ENCODE measurements at regions not wholly inside any gene's neighbourhood (a gene's known extent, or its start where the extent isn't known, plus 50 kb on each side); places are given as distances from the start of the nearest gene placed in this dataset.
A peak's percentile ranks its signal among the peaks of the same experiment; 100 is the strongest.

- WGBS, 2 donors, result 97 to 100% methylated on average over 1 of the region's 1 CpG
- Histone ChIP-seq H3K27me3 (no peaks in the 10 kb centered on the region), H3K4me3 (no peak overlapping the region), H3K36me3 (no peaks in the 10 kb centered on the region), H3K4me1 (peaks cover 0 to 23% (median 0%) of the 10 kb centered on the region in 4 donors), H3K9me3 (no peaks in the 10 kb centered on the region), H3K27ac (peak overlapping the region in 1 of 4 donors; percentile 21)
- no peak for TF ChIP-seq EP300 (IDR thresholded peaks at IDR 0.05)
- TF ChIP-seq CTCF (IDR thresholded peaks at IDR 0.05), result no peak
- no peak for TF ChIP-seq POLR2A (IDR thresholded peaks at IDR 0.05)
- no peak for DNase-seq (ENCODE audit: low spot score in 2 of 2)
These were observed 88.2 kb upstream of the ANKRD1 start for GRCh38 chr10:91009121-91009520.

DNA sequence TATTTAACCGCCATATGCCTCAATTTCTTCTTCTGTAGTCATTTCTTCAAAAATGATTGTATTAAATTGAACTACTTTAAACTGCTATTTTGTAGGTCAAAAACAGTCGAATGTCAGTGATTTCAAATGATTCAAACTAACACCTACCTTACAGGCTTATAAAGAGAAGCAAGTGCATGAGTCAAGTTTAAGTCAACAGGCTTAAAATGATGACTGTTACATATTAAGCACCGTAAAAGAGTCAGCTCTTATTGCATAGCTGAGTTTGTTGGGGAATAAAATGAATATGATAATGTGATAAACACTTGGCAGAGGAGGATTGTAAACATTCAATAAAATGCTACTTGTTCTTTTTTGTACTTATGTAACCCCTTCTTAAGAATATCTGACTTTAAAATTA lies 90.1 kb upstream of the ANKRD1 start:
- no peak overlapping the region for H3K4me3 ChIP-seq
- 66 to 67% methylated on average over 3 of the region's 3 CpGs for WGBS, 2 donors
- H3K4me1 ChIP-seq, result peaks cover 0 to 23% (median 0%) of the 10 kb centered on the region in 4 donors
- no peaks in the 10 kb centered on the region for H3K9me3 ChIP-seq
- no peak for DNase-seq (ENCODE audit: low spot score in 2 of 2)
- no peaks in the 10 kb centered on the region for H3K27me3 ChIP-seq
- no peak overlapping the region for H3K27ac ChIP-seq
- TF ChIP-seq EP300 (IDR thresholded peaks at IDR 0.05) (no peak), POLR2A (IDR thresholded peaks at IDR 0.05) (no peak), CTCF (IDR thresholded peaks at IDR 0.05) (no peak)
- H3K36me3 ChIP-seq, result no peaks in the 10 kb centered on the region

GRCh38 chr10:91012502-91012901 lies 91.6 kb upstream of the ANKRD1 start:
- H3K36me3 ChIP-seq, result no peaks in the 10 kb centered on the region
- H3K4me1 ChIP-seq, result peaks cover 0 to 8% (median 0%) of the 10 kb centered on the region in 4 donors
- no peaks in the 10 kb centered on the region for H3K9me3 ChIP-seq
- TF ChIP-seq CTCF (IDR thresholded peaks at IDR 0.05) (no peak), EP300 (IDR thresholded peaks at IDR 0.05) (no peak), POLR2A (IDR thresholded peaks at IDR 0.05) (no peak)
- DNase-seq (ENCODE audit: low spot score in 2 of 2), result no peak
- no peak overlapping the region for H3K4me3 ChIP-seq
- no peak overlapping the region for H3K27ac ChIP-seq
- WGBS, 2 donors, result 91 to 93% methylated on average over 4 of the region's 4 CpGs
- no peaks in the 10 kb centered on the region for H3K27me3 ChIP-seq

- H3K27ac ChIP-seq, result no peak overlapping the region
- DNase-seq (ENCODE audit: low spot score in 2 of 2), result no peak
- H3K4me3 ChIP-seq, result no peak overlapping the region
- no peaks in the 10 kb centered on the region for H3K36me3 ChIP-seq
- no peak for TF ChIP-seq POLR2A (IDR thresholded peaks at IDR 0.05)
- no peak for TF ChIP-seq EP300 (IDR thresholded peaks at IDR 0.05)
- TF ChIP-seq CTCF (IDR thresholded peaks at IDR 0.05), result no peak
- 60 to 69% methylated on average over 1 of the region's 1 CpG for WGBS, 2 donors
- H3K27me3 ChIP-seq, result no peaks in the 10 kb centered on the region
- H3K9me3 ChIP-seq, result no peaks in the 10 kb centered on the region
- peaks cover 0 to 7% (median 0%) of the 10 kb centered on the region in 4 donors for H3K4me1 ChIP-seq
These were observed 93.1 kb upstream of the ANKRD1 start for GRCh38 chr10:91013985-91014384.

GRCh38 chr10:91017198-91017597 lies 96.3 kb upstream of the ANKRD1 start:
- no peaks in the 10 kb centered on the region for H3K27me3 ChIP-seq
- H3K4me3 ChIP-seq, result no peak overlapping the region
- peaks cover 0 to 7% (median 2%) of the 10 kb centered on the region in 4 donors for H3K4me1 ChIP-seq
- TF ChIP-seq CTCF (IDR thresholded peaks at IDR 0.05) (no peak), POLR2A (IDR thresholded peaks at IDR 0.05) (no peak), EP300 (IDR thresholded peaks at IDR 0.05) (no peak)
- H3K36me3 ChIP-seq, result no peaks in the 10 kb centered on the region
- H3K9me3 ChIP-seq, result no peaks in the 10 kb centered on the region
- no peak for DNase-seq (ENCODE audit: low spot score in 2 of 2)
- 43 to 52% methylated on average over 3 of the region's 3 CpGs for WGBS, 2 donors
- H3K27ac ChIP-seq, result peak overlapping the region in 1 of 4 donors; percentile 20

Measured in tibial nerve (tissue), 4 donors.